ENCODE measurements at regions not wholly inside any gene's neighbourhood (a gene's known extent, or its start where the extent isn't known, plus 50 kb on each side); places are given as distances from the start of the nearest gene placed in this dataset.

- no peak for TF ChIP-seq CTCF (IDR thresholded peaks at IDR 0.05)
- TF ChIP-seq POLR2A (IDR thresholded peaks at IDR 0.05), result no peak
Measured at GRCh38 chr12:97666263-97666662, 203.7 kb downstream of the RMST start.

Measured in tibial nerve (tissue), 3 donors.